PC-9 (cell line): ENCODE measurements at regions not wholly inside any gene's neighbourhood (a gene's known extent, or its start where the extent isn't known, plus 50 kb on each side); places are given as distances from the start of the nearest gene placed in this dataset.

Experiments used
- BruUV-seq: library from RNA; stranded (reverse); fragments of 400-500 nt; replicated peaks from 2 replicates; lab custom pipeline; 2021; lab: Mats Ljungman, UMichigan
- CTCF ChIA-PET: fragments of 300-600 bp; sonication (Branson Sonifier 250); formaldehyde crosslinking; loops from one replicate; lab custom pipeline; 2022; ENCODE audit warnings: antibody characterized with exemption; lab: Charles Lee
- POLR2A ChIA-PET: fragments of 300-600 bp; sonication (Branson Sonifier 250); formaldehyde crosslinking; loops from one replicate; lab custom pipeline; 2022; ENCODE audit warnings: antibody characterized with exemption; ENCODE audit not compliant: unreplicated experiment; lab: Charles Lee
- DNase-seq, 2 experiments: peaks; one replicate each; pipeline versions ENCODE4 v3.0.0 to v3.0.0-alpha.2; 2015 to 2022; ENCODE audit warnings: mixed read lengths in 1 of 2
- H2AFZ ChIP-seq: fragments of 200-600 bp; sonication (generic); 2 replicates; pipeline ENCODE4 v1.8.1; 2017; ENCODE audit warnings: antibody characterized with exemption
- H3F3A ChIP-seq: fragments of 200-600 bp; sonication (generic); 2 replicates; pipeline ENCODE4 v1.8.1; 2017; ENCODE audit warnings: antibody characterized with exemption, mild to moderate bottlenecking, low read depth; ENCODE audit not compliant: insufficient read depth
- H3K27ac ChIP-seq: fragments of 200-600 bp; sonication (generic); 2 replicates; pipeline ENCODE4 v1.6.1; 2016; ENCODE audit warnings: mixed run types
- H3K27me3 ChIP-seq: fragments of 200-600 bp; sonication (generic); 2 replicates; pipeline ENCODE4 v1.6.1; 2016; ENCODE audit warnings: low read depth, mixed run types; ENCODE audit not compliant: insufficient read depth
- H3K36me3 ChIP-seq: fragments of 200-600 bp; sonication (generic); 2 replicates; pipeline ENCODE4 v1.6.1; 2016; ENCODE audit warnings: low read depth, mixed run types
- H3K4me1 ChIP-seq: fragments of 200-600 bp; sonication (generic); replicated peaks from 2 replicates; pipeline ENCODE4 v1.6.1; 2016; ENCODE audit warnings: mixed run types; ENCODE audit not compliant: insufficient read depth
- H3K4me2 ChIP-seq: fragments of 200-600 bp; sonication (generic); 2 replicates; pipeline ENCODE4 v1.6.1; 2017; ENCODE audit warnings: mixed run types
- H3K4me3 ChIP-seq: fragments of 200-600 bp; sonication (generic); 2 replicates; pipeline ENCODE4 v1.6.1; 2016; ENCODE audit warnings: mixed run types
- H3K79me2 ChIP-seq: fragments of 200-600 bp; sonication (generic); 2 replicates; pipeline ENCODE4 v1.6.1; 2017; ENCODE audit warnings: low read depth, mixed run types
- H3K9me2 ChIP-seq: fragments of 200-600 bp; sonication (generic); 2 replicates; pipeline ENCODE4 v1.8.1; 2017; ENCODE audit warnings: mild to moderate bottlenecking; ENCODE audit not compliant: insufficient read depth
- H3K9me3 ChIP-seq: fragments of 200-600 bp; sonication (generic); 2 replicates; pipeline ENCODE4 v1.8.1; 2016; ENCODE audit warnings: low read depth; ENCODE audit not compliant: insufficient read depth
- H4K20me1 ChIP-seq: fragments of 200-600 bp; sonication (generic); 2 replicates; pipeline ENCODE4 v1.8.1; 2017; ENCODE audit not compliant: insufficient read depth
- CTCF ChIP-seq: fragments of 200-600 bp; sonication (generic); conservative IDR thresholded peaks from 2 replicates; pipeline ENCODE4 v1.6.1; 2017; ENCODE audit warnings: mixed run types, antibody characterized with exemption, mild to moderate bottlenecking, moderate library complexity
- EZH2 ChIP-seq: fragments of 200-600 bp; sonication (generic); IDR thresholded peaks from 2 replicates; pipeline ENCODE4 v1.8.0; 2017; ENCODE audit warnings: antibody characterized with exemption, low read depth
- intact Hi-C: fragments of 100-400 bp; cut with micrococcal nuclease; formaldehyde crosslinking; loops from one replicate; pipeline ENCODE4 v1.10.0; 2022; ENCODE audit not compliant: unreplicated experiment

DNA sequence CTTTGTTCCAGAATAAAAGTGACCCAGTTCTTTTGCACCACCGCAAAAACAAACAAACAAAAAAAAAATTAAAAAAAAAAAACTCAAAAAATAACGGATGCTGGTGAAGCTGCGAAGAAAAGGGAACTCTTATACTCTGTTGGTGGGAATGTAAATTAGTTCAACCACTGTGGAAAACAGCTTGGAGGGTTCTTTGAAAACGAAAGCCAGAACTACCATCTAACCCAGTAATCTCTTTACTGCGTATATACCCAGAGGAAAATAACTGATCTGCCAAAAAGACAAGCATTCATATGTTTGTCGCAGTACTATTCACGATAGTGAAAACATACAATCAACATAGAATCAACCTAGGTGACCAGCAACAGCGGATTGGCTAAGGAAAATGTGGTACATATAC is 298.9 kb upstream of the CBLB start:
- Histone ChIP-seq H3K36me3 (no peaks in the 10 kb centered on the region), H3K4me3 (no peak overlapping the region), H3K27ac (no peak overlapping the region), H3F3A (no peaks in the 10 kb centered on the region), H4K20me1 (no peaks in the 10 kb centered on the region), H3K27me3 (no peaks in the 10 kb centered on the region), H3K4me1 (no peaks in the 10 kb centered on the region), H2AFZ (no peak overlapping the region), H3K9me2 (no peaks in the 10 kb centered on the region; the same call in 1 of the 2 replicates), H3K79me2 (no peaks in the 10 kb centered on the region), H3K4me2 (no peak overlapping the region), H3K9me3 (peaks cover 4% of the 10 kb centered on the region; the same call in 1 of the 2 replicates)
- no TSS peak for BruUV-seq
- CTCF ChIA-PET = no interaction called here
- POLR2A ChIA-PET = no interaction called here
- DNase-seq = no peak
- intact Hi-C loops = no loop called here
- no peak for TF ChIP-seq EZH2
- no peak for TF ChIP-seq CTCF

GRCh38 chr3:106168962-106169750 is 300.3 kb upstream of the CBLB start:
- no peaks in the 10 kb centered on the region for H3K79me2 ChIP-seq
- H4K20me1 ChIP-seq = no peaks in the 10 kb centered on the region
- H3K27ac ChIP-seq = no peak overlapping the region
- H3K4me2 ChIP-seq = no peak overlapping the region
- BruUV-seq = no TSS peak
- H2AFZ ChIP-seq = no peak overlapping the region
- no peaks in the 10 kb centered on the region for H3K36me3 ChIP-seq
- H3K9me2 ChIP-seq = no peaks in the 10 kb centered on the region; the same call in 1 of the 2 replicates
- H3K4me3 ChIP-seq = no peak overlapping the region
- no peaks in the 10 kb centered on the region for H3K4me1 ChIP-seq
- intact Hi-C loops = no loop called here
- ChIA-PET CTCF (no interaction called here), POLR2A (no interaction called here)
- H3K27me3 ChIP-seq = no peaks in the 10 kb centered on the region
- DNase-seq = no peak
- H3F3A ChIP-seq = no peaks in the 10 kb centered on the region
- H3K9me3 ChIP-seq = peaks cover 1% of the 10 kb centered on the region; the same call in 1 of the 2 replicates
- no peak for TF ChIP-seq CTCF
- TF ChIP-seq EZH2 = no peak

DNA sequence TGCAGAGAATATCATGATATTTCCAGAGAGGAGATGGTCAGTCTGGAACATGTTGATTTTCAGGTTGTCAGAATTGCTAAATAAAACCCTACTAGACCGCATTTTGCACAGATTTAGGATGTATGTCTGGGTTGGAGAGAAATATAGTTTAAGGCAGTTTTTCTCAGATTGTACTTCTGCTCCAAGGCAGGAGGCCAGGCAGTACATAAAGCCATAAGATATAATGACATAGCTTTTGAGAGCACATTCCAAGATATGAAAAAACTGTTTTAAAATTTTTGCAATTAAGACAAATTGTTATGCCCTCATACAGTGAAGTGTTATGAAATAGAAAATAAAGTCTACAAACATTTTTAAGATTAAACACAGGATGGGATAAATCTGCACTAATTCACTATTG is 301.8 kb upstream of the CBLB start:
- DNase-seq = no peak
- no TSS peak for BruUV-seq
- Histone ChIP-seq H3F3A (no peaks in the 10 kb centered on the region), H3K9me3 (no peaks in the 10 kb centered on the region), H3K4me2 (no peak overlapping the region), H3K27me3 (no peaks in the 10 kb centered on the region), H3K4me1 (no peaks in the 10 kb centered on the region), H3K36me3 (no peaks in the 10 kb centered on the region), H3K27ac (no peak overlapping the region), H4K20me1 (no peaks in the 10 kb centered on the region), H2AFZ (no peak overlapping the region), H3K79me2 (no peaks in the 10 kb centered on the region), H3K9me2 (0 out of 2 replicates have a peak, but pooled peaks cover 4% of the 10 kb centered on the region), H3K4me3 (no peak overlapping the region)
- POLR2A ChIA-PET = no interaction called here
- intact Hi-C loops = no loop called here
- no peak for TF ChIP-seq CTCF
- TF ChIP-seq EZH2 = no peak
- CTCF ChIA-PET = no interaction called here
